Keratinocyte (primary cell): ENCODE measurements at regions not wholly inside any gene's neighbourhood (a gene's known extent, or its start where the extent isn't known, plus 50 kb on each side); places are given as distances from the start of the nearest gene placed in this dataset.
"Not testable (repeated sequence)": the region's sequence is repeated elsewhere in the genome, so short reads cannot be mapped to it uniquely, and the experiment has no call there.

Experiments used
- CTCF ChIP-seq, 3 experiments: IDR thresholded peaks in 1 of 3; conservative IDR thresholded peaks in 1 of 3; optimal IDR thresholded peaks in 1 of 3; 2 replicates in 2 of 3; 3 replicates in 1 of 3; pipeline versions ENCODE3 to v1.5.1; 2011; ENCODE audit warnings: low read length in 3 of 3, mild to moderate bottlenecking in 3 of 3, moderate library complexity in 2 of 3, control low read depth in 1 of 3, inconsistent platforms in 1 of 3; ENCODE audit not compliant: insufficient read depth in 2 of 3; ENCODE audit errors: extremely low read depth in 1 of 3
- EZH2 ChIP-seq: IDR thresholded peaks from one replicate; pipeline ENCODE4 v1.6.1; 2012; ENCODE audit warnings: inconsistent platforms, mild to moderate bottlenecking, low read length, moderate library complexity

- not testable (repeated sequence) for TF ChIP-seq CTCF (optimal IDR thresholded peaks at IDR 0.05 in 1 of 3, IDR thresholded peaks at IDR 0.05 in 1 of 3, conservative IDR thresholded peaks at IDR 0.05 in 1 of 3; ENCODE audit: extremely low read depth in 1 of 3, insufficient read depth in 2 of 3, low read length in 3 of 3); EZH2
Measured at GRCh38 chr9:42384585-42384984, 201.1 kb downstream of the SPATA31A6 start.
